ENCODE measurements at regions not wholly inside any gene's neighbourhood (a gene's known extent, or its start where the extent isn't known, plus 50 kb on each side); places are given as distances from the start of the nearest gene placed in this dataset.

GRCh38 chr9:92173318-92173717 lies 58.1 kb upstream of the SPTLC1 start:
- TF ChIP-seq CTCF (IDR thresholded peaks at IDR 0.05), result no peak
- TF ChIP-seq POLR2A (IDR thresholded peaks at IDR 0.05), result no peak
